HG03575 (cell line): ENCODE measurements at regions not wholly inside any gene's neighbourhood (a gene's known extent, or its start where the extent isn't known, plus 50 kb on each side); places are given as distances from the start of the nearest gene placed in this dataset.

ENCODE experiments used
- ATAC-seq: cut with Tn5 transposase; IDR thresholded peaks from one replicate; pipeline ENCODE4 v1.9.1; 2021; ENCODE audit not compliant: unreplicated experiment, insufficient number of reproducible peaks, low FRiP score; ENCODE audit errors: extremely low read depth

GRCh38 chr2:208545403-208546042 is 138.9 kb downstream of the PTH2R start:
- ATAC-seq: no peak

DNA sequence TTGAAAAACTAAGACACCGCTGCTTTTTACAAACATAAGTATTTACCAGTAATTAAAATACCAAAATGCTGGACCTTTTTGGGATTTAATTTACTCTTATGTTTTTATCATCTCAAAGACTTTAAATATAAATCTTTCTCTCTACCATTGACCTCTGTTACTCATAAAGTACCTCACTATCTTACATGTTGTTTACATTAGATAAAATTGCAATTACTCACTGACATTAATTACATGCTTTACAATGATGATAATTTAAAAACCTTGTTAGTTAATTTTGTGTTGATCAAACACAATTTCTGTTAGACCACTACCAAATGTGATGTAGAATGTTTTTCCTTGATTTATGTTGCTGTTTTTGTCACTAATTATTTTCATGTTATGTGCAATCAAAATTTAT is 139.5 kb downstream of the PTH2R start:
- no peak for ATAC-seq

- no peak for ATAC-seq
These were observed 140.5 kb downstream of the PTH2R start for GRCh38 chr2:208546860-208547650.

GRCh38 chr2:208548700-208549099 is 142.1 kb downstream of the PTH2R start:
- no peak for ATAC-seq

DNA sequence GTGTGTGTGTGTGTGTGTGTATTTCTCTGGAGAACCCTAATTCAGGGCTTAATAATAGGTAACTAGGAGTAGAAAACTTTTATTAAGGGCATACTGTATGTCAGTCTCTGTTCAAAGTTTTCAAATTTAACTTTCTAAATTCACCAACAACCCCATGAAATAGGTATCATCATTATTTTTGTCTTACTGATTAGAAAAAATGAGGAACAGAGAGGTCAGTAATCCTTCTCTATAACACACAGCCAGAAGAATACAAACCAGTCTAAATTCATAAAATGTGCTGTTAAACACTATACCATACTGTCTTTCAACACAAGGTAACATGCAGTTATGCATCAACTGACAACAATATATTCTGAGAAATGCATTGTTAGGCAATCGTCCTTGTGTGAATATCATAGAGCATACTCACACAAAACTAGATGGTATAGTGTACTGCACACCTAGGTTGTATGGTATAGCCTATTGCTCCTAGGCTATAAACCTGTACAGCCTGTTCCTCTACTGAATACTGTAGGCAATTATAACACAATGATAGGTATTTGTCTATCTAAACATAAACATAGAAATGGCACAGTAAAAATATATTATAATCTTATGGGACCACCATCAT is 143.1 kb downstream of the PTH2R start:
- ATAC-seq: no peak

DNA sequence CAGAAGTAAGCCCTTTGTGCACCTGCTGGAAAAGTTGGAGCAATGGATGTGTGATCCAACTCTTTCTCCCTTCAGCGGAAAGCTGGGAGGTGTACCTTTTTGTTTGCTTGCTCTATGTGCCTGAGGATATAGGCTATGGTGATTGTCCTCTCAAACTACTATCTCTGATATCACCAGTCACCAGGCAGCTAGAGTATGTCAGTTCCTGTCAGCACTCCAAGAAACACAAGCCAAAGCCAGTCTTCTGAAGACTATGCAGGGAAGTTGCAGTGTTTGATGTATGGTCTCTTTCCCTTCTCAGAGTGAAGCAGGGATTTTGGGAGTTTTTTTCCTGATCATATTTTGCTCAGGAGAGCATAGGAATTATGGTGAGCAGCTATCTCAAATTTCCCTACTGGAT is 146.4 kb downstream of the PTH2R start:
- ATAC-seq: no peak

DNA sequence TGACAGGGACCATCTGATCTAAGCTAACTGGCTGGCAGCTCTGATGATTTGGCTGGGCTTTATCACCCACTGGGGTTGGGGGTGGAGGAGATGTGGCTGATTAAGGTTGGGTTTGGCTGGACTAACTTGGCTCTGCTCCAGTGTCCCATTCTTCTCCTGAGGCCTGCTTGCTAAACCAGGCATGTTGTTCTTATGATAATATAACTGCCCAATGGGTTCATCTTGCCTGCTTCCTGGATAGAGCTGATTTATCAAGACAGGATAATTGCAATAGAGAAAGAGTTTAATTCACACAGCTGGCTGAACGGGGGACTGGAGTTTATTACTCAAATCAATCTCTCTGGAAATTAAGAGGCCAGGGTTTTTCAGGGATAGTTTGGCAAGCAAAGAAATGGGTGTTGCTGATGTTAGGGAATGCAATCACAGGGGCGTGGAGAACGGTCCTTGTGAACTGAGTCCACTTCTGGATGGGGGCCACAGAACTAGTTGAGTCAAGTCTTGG is 150.4 kb downstream of the PTH2R start:
- no peak for ATAC-seq

DNA sequence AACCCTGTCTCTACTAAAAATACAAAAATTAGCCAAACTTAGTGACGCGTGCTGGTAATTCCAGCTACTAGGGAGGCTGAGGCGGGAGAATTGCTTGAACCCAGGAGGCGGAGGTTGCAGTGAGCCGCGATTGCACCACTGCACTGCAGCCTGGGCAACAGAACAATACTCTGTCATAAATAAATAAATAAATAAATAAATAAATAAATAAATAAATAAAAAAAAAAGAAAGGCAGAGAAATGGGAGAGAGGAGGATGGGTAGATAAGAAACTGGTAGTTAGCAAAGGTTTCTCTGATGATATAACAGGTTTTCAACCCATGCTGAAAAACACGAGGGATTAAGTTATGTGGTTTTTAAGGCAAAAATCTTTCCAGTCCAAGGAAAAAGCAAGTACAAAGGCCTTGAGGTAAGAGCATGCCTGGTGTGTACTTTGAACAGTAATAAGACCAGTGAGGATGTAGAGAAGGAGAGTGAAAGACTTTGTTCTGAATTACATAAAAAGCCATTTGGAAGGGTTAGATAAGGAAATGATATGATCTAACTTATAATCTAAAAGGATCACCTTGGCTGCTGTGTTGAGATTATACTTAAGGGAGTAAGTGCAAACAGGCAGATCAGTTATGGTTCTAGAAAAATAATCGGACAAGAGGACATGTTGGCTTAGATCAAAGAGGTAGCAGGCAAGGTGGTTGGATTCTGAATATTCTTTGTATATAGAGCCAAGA is 159.3 kb downstream of the PTH2R start:
- no peak for ATAC-seq

DNA sequence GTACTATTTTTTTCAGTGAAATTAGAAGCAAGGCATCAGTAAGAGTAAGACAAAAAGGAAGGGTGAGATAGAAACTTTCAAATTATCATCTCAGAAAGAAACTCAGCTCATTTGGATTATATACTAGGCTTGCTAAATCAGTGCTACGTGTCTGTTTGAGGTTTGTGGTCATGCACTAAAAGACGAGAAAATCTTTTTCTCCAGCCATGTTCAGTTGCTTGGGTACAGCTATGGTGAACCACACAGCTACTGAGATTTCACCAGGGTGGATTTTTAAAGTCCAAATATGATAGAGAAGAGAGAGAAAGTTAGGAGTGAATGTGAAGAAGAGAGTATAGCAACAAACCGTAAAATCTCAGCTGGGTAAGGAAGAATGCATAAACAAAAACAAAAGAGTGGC is 161.6 kb downstream of the PTH2R start:
- no peak for ATAC-seq

DNA sequence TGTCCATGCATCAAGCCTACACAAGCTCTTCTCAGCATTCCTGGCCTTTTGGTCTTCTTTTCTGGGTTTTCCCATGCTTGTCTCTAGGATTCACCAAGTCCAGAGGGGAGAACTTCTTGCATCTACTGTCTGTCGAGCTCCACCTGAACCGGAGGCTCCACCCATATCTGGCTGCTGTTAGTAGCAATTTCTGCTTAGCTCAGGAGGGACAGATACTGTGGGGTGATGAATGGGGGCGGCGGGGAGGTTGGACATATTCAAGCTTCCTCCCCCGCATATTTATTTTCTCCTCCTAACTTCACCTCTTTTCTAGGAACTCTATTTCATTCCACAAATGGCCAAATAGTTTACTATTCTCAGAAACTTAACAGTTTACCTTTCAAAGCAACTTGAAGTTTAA is 163.5 kb downstream of the PTH2R start:
- ATAC-seq: no peak

DNA sequence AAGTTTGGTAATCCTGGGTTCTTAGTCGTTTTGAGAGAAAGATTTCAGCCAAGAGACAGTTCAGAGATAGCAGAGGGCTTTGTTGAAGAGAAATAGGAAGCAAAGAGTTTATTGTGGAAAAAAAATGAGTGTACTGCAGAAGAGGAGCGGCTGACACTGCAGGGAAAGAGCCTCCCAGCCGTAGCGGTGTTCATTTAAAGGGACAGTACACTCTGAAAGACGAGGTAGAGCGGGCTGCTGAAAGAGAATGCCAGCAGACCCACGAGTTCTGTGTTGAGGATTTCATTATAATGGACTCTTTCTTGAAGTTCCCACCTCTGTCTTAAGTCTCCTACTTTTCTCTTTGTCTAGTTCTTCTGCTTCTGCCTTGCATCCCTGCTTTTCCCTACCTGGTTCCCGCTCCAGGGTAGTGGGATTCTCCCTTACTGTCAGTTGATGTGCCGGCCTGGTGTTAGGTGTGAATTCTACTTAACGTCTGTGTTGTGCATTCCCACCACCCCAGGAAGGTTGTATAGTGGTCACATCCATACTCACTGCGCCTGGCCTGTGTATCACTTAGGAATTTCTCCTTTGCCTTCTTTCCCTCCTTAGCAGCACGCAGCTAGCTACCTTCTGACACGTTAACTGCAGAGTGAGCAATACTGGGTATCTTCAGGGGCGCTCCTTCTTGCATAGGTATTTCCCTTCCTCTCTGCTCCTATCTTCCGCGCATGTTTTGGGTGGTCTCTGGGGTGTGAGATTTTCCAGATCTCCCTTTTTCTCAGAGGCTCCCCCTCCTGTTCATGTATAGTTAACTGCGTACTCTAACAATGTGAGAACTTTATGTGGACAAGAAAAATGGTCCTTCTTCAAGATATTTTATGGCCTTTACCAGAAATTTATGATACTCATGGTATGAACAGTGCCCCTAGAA is 164.5 kb downstream of the PTH2R start:
- ATAC-seq: no peak

- ATAC-seq: no peak
These were observed 165.2 kb downstream of the PTH2R start for GRCh38 chr2:208571764-208572131.

DNA sequence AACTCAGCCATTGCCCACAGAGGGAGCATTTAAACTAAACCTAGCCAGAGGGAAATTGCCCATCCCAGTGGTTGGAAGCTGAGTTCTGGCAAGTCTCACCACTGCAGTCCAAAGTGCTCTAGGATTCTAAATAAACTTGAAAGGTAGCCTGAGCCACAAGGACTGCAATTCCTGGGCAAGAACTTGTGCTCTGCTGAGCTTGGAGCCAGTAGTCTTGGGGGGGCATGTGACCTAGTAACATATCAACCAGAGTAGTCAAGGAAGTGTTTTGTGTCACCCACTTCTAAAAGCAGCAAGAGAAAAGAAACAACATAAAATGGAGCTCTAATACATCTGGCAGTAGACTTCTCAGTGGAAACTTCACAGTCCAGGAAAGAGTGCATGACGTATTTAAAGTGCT is 167.0 kb downstream of the PTH2R start:
- no peak for ATAC-seq

DNA sequence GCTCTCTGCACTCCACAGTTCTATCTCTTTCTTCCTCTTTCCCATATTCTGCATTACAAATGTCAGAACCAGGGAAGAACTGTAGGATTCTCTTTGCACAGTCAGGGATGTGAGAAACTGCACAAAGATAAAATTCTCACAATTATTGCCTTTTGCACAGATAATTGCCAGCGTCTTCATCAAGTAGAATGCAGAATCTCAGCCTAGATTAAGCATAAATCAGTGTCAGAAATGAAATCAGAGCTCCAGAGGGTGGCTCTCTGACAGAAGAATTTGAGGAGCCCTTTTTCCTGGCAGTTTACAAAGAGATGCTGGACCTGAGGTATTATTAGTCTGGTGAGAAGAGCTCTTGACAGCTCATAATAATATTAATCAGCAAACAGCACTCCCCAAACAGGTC is 173.1 kb downstream of the PTH2R start:
- ATAC-seq: no peak

GRCh38 chr2:208584378-208584985 is 177.9 kb downstream of the PTH2R start:
- no peak for ATAC-seq

DNA sequence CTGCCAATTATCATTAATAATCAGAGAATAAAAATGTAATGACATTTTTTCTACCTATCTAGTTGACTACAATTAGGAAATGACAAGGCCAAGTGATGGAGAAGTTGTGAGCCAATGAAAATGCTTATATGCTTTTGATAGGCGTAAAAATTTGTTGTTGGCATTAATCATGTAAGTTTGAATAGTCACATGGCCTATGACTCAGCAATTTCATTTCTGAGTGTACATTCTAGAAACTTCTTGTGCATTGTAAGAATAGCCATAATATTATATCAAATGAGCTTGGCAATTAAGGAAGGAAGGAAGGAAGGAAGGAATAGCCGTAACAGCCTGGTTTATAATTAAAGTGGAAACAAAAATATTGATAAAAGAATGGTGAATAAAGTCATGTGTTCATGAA is 179.9 kb downstream of the PTH2R start:
- no peak for ATAC-seq

DNA sequence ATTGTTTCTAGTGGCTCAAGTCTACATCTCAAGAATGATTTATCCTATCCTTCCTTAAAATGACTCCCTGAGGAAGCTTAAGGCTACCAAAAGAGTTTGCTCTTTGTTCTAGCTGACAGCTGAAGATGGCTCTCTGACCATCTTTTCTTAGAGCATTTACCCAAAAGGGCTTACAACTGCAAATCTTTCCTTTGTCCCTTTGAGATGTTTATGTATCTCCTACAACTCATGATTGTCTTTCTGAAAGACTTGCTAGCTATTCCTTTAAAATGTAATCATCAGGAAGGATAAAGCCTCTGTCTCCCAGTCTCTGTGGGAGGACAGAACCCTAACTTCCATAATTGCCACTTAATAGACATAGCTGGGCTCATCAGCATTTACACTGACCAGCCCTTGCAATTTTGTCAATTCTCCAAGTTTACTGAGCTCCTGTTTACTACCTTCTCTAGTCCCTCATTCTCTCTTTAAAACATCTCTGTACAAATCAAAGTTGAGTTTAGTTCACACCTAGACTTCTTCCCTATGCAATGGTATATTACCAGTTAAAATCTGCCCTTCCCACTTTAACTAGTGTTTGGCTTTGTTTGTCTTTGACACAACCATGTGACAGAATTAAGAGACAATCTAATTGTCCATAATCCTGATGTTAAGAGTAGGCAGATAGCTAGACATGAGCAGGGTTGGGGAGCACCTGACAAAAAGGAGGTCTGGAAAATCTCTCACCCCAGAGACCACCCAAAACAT is 188.2 kb downstream of the PTH2R start:
- no peak for ATAC-seq
